Endothelial cell of umbilical vein (primary cell): ENCODE measurements at regions not wholly inside any gene's neighbourhood (a gene's known extent, or its start where the extent isn't known, plus 50 kb on each side); places are given as distances from the start of the nearest gene placed in this dataset.

Source experiments
- BruUV-seq: library from RNA; stranded (reverse); fragments of 400-500 nt; replicated peaks from 2 replicates; lab custom pipeline; 2021; lab: Mats Ljungman, UMichigan
- CTCF ChIA-PET: fragments of 300-600, 350-600 bp; sonication (Branson Sonifier 250); formaldehyde crosslinking; loops from one replicate; lab custom pipeline; 2021; ENCODE audit warnings: antibody characterized with exemption, inconsistent platforms; lab: Charles Lee
- POLR2A ChIA-PET: fragments of 300-600, 350-600 bp; sonication (Branson Sonifier 250); formaldehyde crosslinking; loops from one replicate; lab custom pipeline; 2021; ENCODE audit warnings: antibody characterized with exemption, inconsistent platforms; lab: Charles Lee
- DNase-seq: peaks from one replicate; pipeline ENCODE4 v3.0.0-alpha.2; 2011; ENCODE audit warnings: low read depth, low spot score
- FAIRE-seq: peaks from 2 replicates; lab custom pipeline; 2011; peaks lifted over from hg19 to GRCh38; lab: Jason Lieb, UNC
- H2AFZ ChIP-seq: 2 replicates; pipeline ENCODE4 v1.6.0; 2012; ENCODE audit warnings: low read depth, low read length, control low read depth, inconsistent platforms
- H3K27ac ChIP-seq: 2 replicates; pipeline ENCODE4 v1.5.1; 2011; ENCODE audit warnings: low read depth, mild to moderate bottlenecking, control low read depth, low read length, moderate library complexity; ENCODE audit not compliant: insufficient read depth
- H3K27me3 ChIP-seq, 2 experiments: 2 replicates each; pipeline versions ENCODE4 v1.6.0 to v1.6.1; 2011; ENCODE audit warnings: low read length in 2 of 2, mixed read lengths in 1 of 2; ENCODE audit not compliant: control insufficient read depth in 2 of 2, insufficient read depth in 2 of 2
- H3K36me3 ChIP-seq, 2 experiments: 2 replicates in 1 of 2; 3 replicates in 1 of 2; pipeline ENCODE4 v1.5.1; 2011; ENCODE audit warnings: low read length in 2 of 2, mild to moderate bottlenecking in 1 of 2, moderate library complexity in 1 of 2; ENCODE audit not compliant: control insufficient read depth in 2 of 2, insufficient read depth in 2 of 2; ENCODE audit errors: extremely low read depth in 1 of 2
- H3K4me1 ChIP-seq: 3 replicates; pipeline ENCODE4 v1.5.1; 2011; ENCODE audit warnings: mild to moderate bottlenecking, low read length; ENCODE audit not compliant: control insufficient read depth, insufficient read depth; ENCODE audit errors: extremely low read depth
- H3K4me2 ChIP-seq: 2 replicates; pipeline ENCODE4 v1.6.1; 2011; ENCODE audit warnings: low read length, control low read depth, mixed read lengths; ENCODE audit not compliant: insufficient read depth
- H3K4me3 ChIP-seq, 3 experiments: fragments of 200-600 bp in 1 of 3; sonication (generic), shearing (Covaris generic) in 1 of 3; replicated peaks in 1 of 3; 2 replicates each; pipeline ENCODE4 v1.5.1; 2011 to 2016; ENCODE audit warnings: control low read depth in 3 of 3, low read length in 3 of 3, mild to moderate bottlenecking in 2 of 3, inconsistent platforms in 1 of 3, low read depth in 1 of 3, moderate library complexity in 1 of 3; ENCODE audit not compliant: insufficient read depth in 1 of 3
- H3K79me2 ChIP-seq: 2 replicates; pipeline ENCODE4 v1.6.0; 2012; ENCODE audit warnings: low read length, inconsistent platforms; ENCODE audit not compliant: control insufficient read depth, insufficient read depth
- H3K9ac ChIP-seq: replicated peaks from 2 replicates; pipeline ENCODE3; 2011; ENCODE audit warnings: low read length, control low read depth; ENCODE audit not compliant: insufficient read depth; ENCODE audit errors: extremely low read depth
- H3K9me1 ChIP-seq: replicated peaks from 3 replicates; pipeline ENCODE4 v1.6.0; 2011; ENCODE audit warnings: mild to moderate bottlenecking, low read length; ENCODE audit not compliant: control insufficient read depth, insufficient read depth; ENCODE audit errors: extremely low read depth
- H3K9me3 ChIP-seq: replicated peaks from 2 replicates; pipeline ENCODE4 v1.5.1; 2012; ENCODE audit warnings: low read length, inconsistent platforms; ENCODE audit not compliant: control insufficient read depth, insufficient read depth
- H4K20me1 ChIP-seq: replicated peaks from 2 replicates; pipeline ENCODE3; 2011; ENCODE audit warnings: mild to moderate bottlenecking, low read length; ENCODE audit not compliant: control insufficient read depth, insufficient read depth; ENCODE audit errors: extremely low read depth
- CTCF ChIP-seq, 2 donors: IDR thresholded peaks; 1 replicate in 1 of 2; 2 replicates in 1 of 2; pipeline ENCODE4 v1.5.1; 2011; ENCODE audit warnings: low read length in 2 of 2, mild to moderate bottlenecking in 2 of 2, moderate library complexity in 2 of 2, control low read depth in 1 of 2, inconsistent platforms in 1 of 2, low read depth in 1 of 2; ENCODE audit not compliant: insufficient read depth in 1 of 2; ENCODE audit errors: extremely low read depth in 1 of 2
- EZH2 ChIP-seq: IDR thresholded peaks from 2 replicates; pipeline ENCODE4 v1.6.1; 2012; ENCODE audit warnings: borderline replicate concordance, low read depth, mild to moderate bottlenecking, moderate library complexity, low read length, inconsistent platforms; ENCODE audit not compliant: severe bottlenecking
- FOS ChIP-seq: IDR thresholded peaks from 2 replicates; pipeline ENCODE4 v1.6.1; 2011; ENCODE audit warnings: mild to moderate bottlenecking, low read length, moderate library complexity, borderline replicate concordance; ENCODE audit not compliant: insufficient read depth
- GATA2 ChIP-seq: IDR thresholded peaks from 2 replicates; pipeline ENCODE4 v1.7.0; 2011; ENCODE audit warnings: low read depth, mild to moderate bottlenecking, moderate library complexity, mixed read lengths, low read length; ENCODE audit not compliant: insufficient read length, insufficient read depth
- JUN ChIP-seq: IDR thresholded peaks from 2 replicates; pipeline ENCODE4 v1.6.1; 2011; ENCODE audit warnings: borderline replicate concordance, low read depth; ENCODE audit not compliant: insufficient read length, insufficient read depth
- MAX ChIP-seq: IDR thresholded peaks from 2 replicates; pipeline ENCODE4 v1.6.1; 2011; ENCODE audit not compliant: insufficient read depth, insufficient read length
- MYC ChIP-seq: IDR thresholded peaks from one replicate; pipeline ENCODE4 v1.6.1; 2011; ENCODE audit warnings: mild to moderate bottlenecking, low read depth, low read length
- POLR2A ChIP-seq: IDR thresholded peaks from 2 replicates; pipeline ENCODE4 v1.6.1; 2012; ENCODE audit warnings: low read depth, mild to moderate bottlenecking, control low read depth, low read length
- POLR2AphosphoS5 ChIP-seq: IDR thresholded peaks from 2 replicates; pipeline ENCODE4 v1.6.1; 2012; ENCODE audit warnings: low read depth, mild to moderate bottlenecking, control low read depth, low read length, moderate library complexity; ENCODE audit not compliant: insufficient read depth
- dilution Hi-C: fragments of 300-500 bp; cut with MboI; formaldehyde crosslinking; loops from one replicate; pipeline ENCODE4 v1.15.0; 2019; ENCODE audit warnings: low sequenced_read_pairs; ENCODE audit not compliant: extremely low pct_ligation_motif_present
- intact Hi-C: fragments of 100-400 bp; cut with micrococcal nuclease; formaldehyde crosslinking; loops from one replicate; pipeline ENCODE4 v1.10.0; 2022

- CTCF ChIA-PET = no interaction called here
- Histone ChIP-seq H2AFZ (no peak overlapping the region), H3K9me1 (no peaks in the 10 kb centered on the region), H4K20me1 (no peaks in the 10 kb centered on the region), H3K79me2 (no peaks in the 10 kb centered on the region), H3K4me3 (no peak overlapping the region), H3K27me3 (no peaks in the 10 kb centered on the region), H3K9me3 (no peaks in the 10 kb centered on the region), H3K27ac (no peak overlapping the region), H3K9ac (no peak overlapping the region), H3K36me3 (no peaks in the 10 kb centered on the region), H3K4me2 (no peak overlapping the region), H3K4me1 (no peaks in the 10 kb centered on the region)
- dilution Hi-C loops (no loop called here), intact Hi-C loops (no loop called here)
- POLR2A ChIA-PET = no interaction called here
- TF ChIP-seq EZH2 = no peak
- TF ChIP-seq FOS = no peak
- no peak for TF ChIP-seq CTCF (IDR thresholded peaks at IDR 0.05; ENCODE audit: extremely low read depth in 1 of 2, insufficient read depth in 1 of 2, low read depth in 1 of 2, low read length in 2 of 2)
- TF ChIP-seq POLR2A = no peak
- TF ChIP-seq MYC = no peak
- TF ChIP-seq MAX = no peak
- no peak for TF ChIP-seq POLR2AphosphoS5
- TF ChIP-seq GATA2 = no peak
- TF ChIP-seq JUN = no peak
- no TSS peak for BruUV-seq
- FAIRE-seq = no peak
- DNase-seq = no peak
Observed at GRCh38 chr3:105051972-105052371, 314.7 kb upstream of the ALCAM start.
